K562 (cell line): ENCODE measurements at regions not wholly inside any gene's neighbourhood (a gene's known extent, or its start where the extent isn't known, plus 50 kb on each side); places are given as distances from the start of the nearest gene placed in this dataset.

Source experiments
- ATAC-seq: fragments of 200-7000 bp; cut with Tn5 transposase; 3 replicates; pipeline ENCODE4 v1.9.1; 2020; ENCODE audit warnings: moderate library complexity
- BruUV-seq: library from RNA; stranded (reverse); fragments of 400-500 nt; replicated peaks from 2 replicates; lab custom pipeline; 2021; lab: Mats Ljungman, UMichigan
- CTCF ChIA-PET: fragments of 300-600 bp; formaldehyde crosslinking; extraction: SDS; loops from one replicate; lab custom pipeline; 2021; ENCODE audit warnings: low intra/inter-chr PET ratio; lab: Yijun Ruan, JAX
- POLR2A ChIA-PET: fragments of 300-600, 350-650 bp; sonication (Branson Sonifier 250); formaldehyde crosslinking; extraction: SDS; loops from one replicate; lab custom pipeline; 2021; ENCODE audit warnings: antibody characterized with exemption, inconsistent platforms; lab: Yijun Ruan, JAX
- DNase-seq, 4 experiments: peaks; one replicate each; pipeline versions ENCODE4 v3.0.0 to v3.0.0-alpha.2; 2011 to 2018; ENCODE audit warnings: low spot score in 3 of 4, mixed read lengths in 3 of 4; ENCODE audit errors: extremely low read depth in 1 of 4
- FAIRE-seq: peaks from 2 replicates; lab custom pipeline; 2011; peaks lifted over from hg19 to GRCh38; lab: Jason Lieb, UNC
- H2AFZ ChIP-seq: 2 replicates; pipeline ENCODE4 v1.6.0; 2011; ENCODE audit warnings: low read depth, low read length, control low read depth, inconsistent platforms
- H3K27ac ChIP-seq: fragments of 200-600 bp; 3 replicates; pipeline ENCODE4 v1.8.0; 2011; ENCODE audit warnings: low read depth, mild to moderate bottlenecking, control low read depth, inconsistent platforms, low read length, moderate library complexity, mixed read lengths; ENCODE audit errors: extremely low read depth
- H3K27me3 ChIP-seq, 2 experiments: fragments of 300-600 bp in 1 of 2; 2 replicates in 1 of 2; 3 replicates in 1 of 2; pipeline versions ENCODE4 v1.6.0 to v1.8.0; 2011; ENCODE audit warnings: inconsistent platforms in 2 of 2, low read length in 2 of 2, mild to moderate bottlenecking in 1 of 2, mixed read lengths in 1 of 2, moderate library complexity in 1 of 2; ENCODE audit not compliant: control insufficient read depth in 2 of 2, insufficient read depth in 2 of 2
- H3K36me3 ChIP-seq: fragments of 300-600 bp; 3 replicates; pipeline ENCODE4 v1.8.0; 2011; ENCODE audit warnings: mild to moderate bottlenecking, low read length, inconsistent platforms; ENCODE audit not compliant: control insufficient read depth, insufficient read depth
- H3K4me1 ChIP-seq, 2 experiments: fragments of 200-600 bp in 1 of 2; replicated peaks in 1 of 2; 2 replicates in 1 of 2; 3 replicates in 1 of 2; pipeline versions ENCODE4 v1.5.1 to v1.8.0; 2011; ENCODE audit warnings: inconsistent platforms in 2 of 2, low read length in 2 of 2, mild to moderate bottlenecking in 1 of 2, mixed read lengths in 1 of 2, moderate library complexity in 1 of 2; ENCODE audit not compliant: control insufficient read depth in 2 of 2, insufficient read depth in 2 of 2
- H3K4me2 ChIP-seq: 2 replicates; pipeline ENCODE4 v1.6.1; 2011; ENCODE audit warnings: low read length, control low read depth, inconsistent platforms, mixed read lengths; ENCODE audit not compliant: insufficient read depth
- H3K4me3 ChIP-seq: fragments of 200-600 bp; sonication (generic), shearing (Covaris generic); 2 replicates; pipeline ENCODE4 v1.5.1; 2016; ENCODE audit warnings: control low read depth, inconsistent platforms
- H3K79me2 ChIP-seq: fragments of 200-600 bp; 3 replicates; pipeline ENCODE4 v1.8.0; 2011; ENCODE audit warnings: low read length, inconsistent platforms; ENCODE audit not compliant: control insufficient read depth, insufficient read depth
- H3K9ac ChIP-seq, 2 experiments: 2 replicates each; pipeline versions ENCODE4 v1.6.0 to v1.6.1; 2011; ENCODE audit warnings: low read depth in 2 of 2, low read length in 2 of 2, control low read depth in 1 of 2, inconsistent platforms in 1 of 2, mild to moderate bottlenecking in 1 of 2, mixed read lengths in 1 of 2; ENCODE audit not compliant: insufficient read depth in 1 of 2
- H3K9me1 ChIP-seq: one replicate; pipeline ENCODE4 v1.6.0; 2011; ENCODE audit warnings: inconsistent platforms, mild to moderate bottlenecking, low read length, moderate library complexity; ENCODE audit not compliant: control insufficient read depth, insufficient read depth
- H3K9me3 ChIP-seq: replicated peaks from 2 replicates; pipeline ENCODE4 v1.5.1; 2011; ENCODE audit warnings: low read depth, low read length, inconsistent platforms; ENCODE audit not compliant: control insufficient read depth, insufficient read depth
- H4K20me1 ChIP-seq: replicated peaks from 2 replicates; pipeline ENCODE4 v1.6.1; 2011; ENCODE audit warnings: low read length, inconsistent platforms, mixed read lengths; ENCODE audit not compliant: control insufficient read depth, insufficient read depth
- BRCA1 ChIP-seq, 2 experiments: fragments of 450-650 bp in 1 of 2; sonication (generic) in 1 of 2; formaldehyde crosslinking in 1 of 2; IDR thresholded peaks; 2 replicates each; pipeline versions ENCODE4 v1.5.0 to v1.6.1; 2017 to 2020; ENCODE audit warnings: mild to moderate bottlenecking in 1 of 2, missing genetic modification reagents in 1 of 2
- FOXJ3 ChIP-seq: sonication (generic); formaldehyde crosslinking; IDR thresholded peaks from 2 replicates; pipeline ENCODE4 v1.4.0; 2020; ENCODE audit warnings: mild to moderate bottlenecking, missing genetic modification reagents
- KDM4B ChIP-seq, 2 experiments: fragments of 450-650 bp in 1 of 2; sonication (generic) in 1 of 2; IDR thresholded peaks; 2 replicates each; pipeline ENCODE4 v1.6.1; 2016 to 2017; ENCODE audit warnings: borderline replicate concordance in 2 of 2, antibody characterized with exemption in 1 of 2, low read depth in 1 of 2, mild to moderate bottlenecking in 1 of 2
- NCOA1 ChIP-seq: fragments of 450-650 bp; IDR thresholded peaks from 2 replicates; pipeline ENCODE4 v1.6.1; 2016; ENCODE audit warnings: low read depth
- NFRKB ChIP-seq: fragments of 450-650 bp; IDR thresholded peaks from 2 replicates; pipeline ENCODE4 v1.6.1; 2016; ENCODE audit warnings: low read depth
- SIX5 ChIP-seq, 2 experiments: IDR thresholded peaks; 2 replicates each; pipeline ENCODE4 v1.6.1; 2011; ENCODE audit warnings: low read length in 2 of 2, borderline replicate concordance in 1 of 2, low read depth in 1 of 2, mild to moderate bottlenecking in 1 of 2, moderate library complexity in 1 of 2; ENCODE audit not compliant: insufficient read depth in 1 of 2
- WGBS: fragments of 100-300 bp; shearing (Covaris generic); methylation state at CpG from one replicate; pipeline ENCODE4 v1.1.6; 2016; ENCODE audit warnings: low coverage, mixed read lengths; ENCODE audit not compliant: insufficient coverage; ENCODE audit errors: missing lambda C conversion rate; 5-methylcytosine and 5-hydroxymethylcytosine counted together
- in situ Hi-C: fragments of 300-500 bp; cut with MboI; formaldehyde crosslinking; loops from 4 replicates; pipeline ENCODE4 v1.15.0; 2018; ENCODE audit warnings: inconsistent platforms, mixed read lengths
- intact Hi-C: fragments of 100-400 bp; cut with micrococcal nuclease; formaldehyde crosslinking; loops from 2 replicates; pipeline ENCODE4 v1.14.2; 2022
- TF ChIP-seq, protein P1 (sequence below): fragments of 250-450 bp; sonication (Bioruptor Pico); IDR thresholded peaks from 2 replicates; pipeline ENCODE4 v1.5.0; 2021; ENCODE audit warnings: mild to moderate bottlenecking, borderline replicate concordance

DNA sequence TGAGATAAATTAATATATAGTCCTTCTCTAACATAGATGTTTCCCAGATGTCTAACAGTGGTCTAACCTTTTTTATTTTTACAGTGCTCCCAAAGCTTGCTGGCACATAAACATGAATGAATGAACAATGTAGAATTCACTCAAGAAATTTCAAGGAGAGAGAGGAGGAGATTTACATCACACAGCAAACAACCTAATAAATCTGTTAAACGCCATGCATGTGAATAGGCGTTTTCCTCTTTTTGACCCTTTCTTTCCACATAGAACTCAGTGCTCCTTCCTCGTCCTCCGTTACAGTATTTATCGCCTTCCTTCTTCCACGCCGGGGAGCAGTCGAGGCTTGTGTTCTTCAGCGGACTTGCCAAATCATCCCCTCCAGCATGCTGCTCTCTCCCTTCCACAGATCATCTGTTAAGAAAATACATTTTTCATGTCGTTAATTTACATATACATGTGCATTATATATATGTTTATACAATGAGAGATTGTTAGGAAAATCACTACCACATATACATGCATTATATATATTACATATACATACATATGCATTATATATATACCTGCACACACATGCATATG is 93.0 kb downstream of the SLC35B3 start:
- no peaks in the 10 kb centered on the region for H3K9me1 ChIP-seq
- WGBS, result 2% methylated on average over 10 of the region's 10 CpGs
- H3K4me1 ChIP-seq, result no peaks in the 10 kb centered on the region
- H3K27me3 ChIP-seq, result no peaks in the 10 kb centered on the region
- no peaks in the 10 kb centered on the region for H4K20me1 ChIP-seq
- BruUV-seq, result no TSS peak
- ATAC-seq (no peak), FAIRE-seq (no peak), DNase-seq (no peak)
- H3K4me3 ChIP-seq, result no peak overlapping the region
- POLR2A ChIA-PET, result no interaction called here
- no peak overlapping the region for H3K4me2 ChIP-seq
- CTCF ChIA-PET, result no interaction called here
- TF ChIP-seq, protein P1, sequence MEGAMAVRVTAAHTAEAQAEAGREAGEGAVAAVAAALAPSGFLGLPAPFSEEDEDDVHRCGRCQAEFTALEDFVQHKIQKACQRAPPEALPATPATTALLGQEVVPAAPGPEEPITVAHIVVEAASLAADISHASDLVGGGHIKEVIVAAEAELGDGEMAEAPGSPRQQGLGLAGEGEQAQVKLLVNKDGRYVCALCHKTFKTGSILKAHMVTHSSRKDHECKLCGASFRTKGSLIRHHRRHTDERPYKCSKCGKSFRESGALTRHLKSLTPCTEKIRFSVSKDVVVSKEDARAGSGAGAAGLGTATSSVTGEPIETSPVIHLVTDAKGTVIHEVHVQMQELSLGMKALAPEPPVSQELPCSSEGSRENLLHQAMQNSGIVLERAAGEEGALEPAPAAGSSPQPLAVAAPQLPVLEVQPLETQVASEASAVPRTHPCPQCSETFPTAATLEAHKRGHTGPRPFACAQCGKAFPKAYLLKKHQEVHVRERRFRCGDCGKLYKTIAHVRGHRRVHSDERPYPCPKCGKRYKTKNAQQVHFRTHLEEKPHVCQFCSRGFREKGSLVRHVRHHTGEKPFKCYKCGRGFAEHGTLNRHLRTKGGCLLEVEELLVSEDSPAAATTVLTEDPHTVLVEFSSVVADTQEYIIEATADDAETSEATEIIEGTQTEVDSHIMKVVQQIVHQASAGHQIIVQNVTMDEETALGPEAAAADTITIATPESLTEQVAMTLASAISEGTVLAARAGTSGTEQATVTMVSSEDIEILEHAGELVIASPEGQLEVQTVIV (CRISPR knock-in tag), result no peak
- TF ChIP-seq BRCA1 (IDR thresholded peaks at IDR 0.05) (no peak), BRCA1 (CRISPR knock-in tag; IDR thresholded peaks at IDR 0.05) (no peak), FOXJ3 (CRISPR knock-in tag) (no peak), SIX5 (IDR thresholded peaks at IDR 0.05; ENCODE audit: borderline replicate concordance in 1 of 2, insufficient read depth in 1 of 2, low read depth in 1 of 2, low read length in 2 of 2) (no peak), KDM4B (IDR thresholded peaks at IDR 0.05; ENCODE audit: borderline replicate concordance in 2 of 2, low read depth in 1 of 2) (no peak), NCOA1 (no peak), NFRKB (no peak)
- in situ Hi-C loops, result no loop called here
- no peaks in the 10 kb centered on the region for H3K79me2 ChIP-seq
- H3K9ac ChIP-seq, result no peak overlapping the region
- H2AFZ ChIP-seq, result no peak overlapping the region
- intact Hi-C loops, result no loop called here
- no peaks in the 10 kb centered on the region for H3K9me3 ChIP-seq
- H3K36me3 ChIP-seq, result no peaks in the 10 kb centered on the region
- no peak overlapping the region for H3K27ac ChIP-seq
